ENCODE measurements at regions not wholly inside any gene's neighbourhood (a gene's known extent, or its start where the extent isn't known, plus 50 kb on each side); places are given as distances from the start of the nearest gene placed in this dataset.

- no peak for DNase-seq (ENCODE audit: low spot score)
- in situ Hi-C loops (cut with MboI; ENCODE audit: low pct_unique_long_range_greater_than_20kb, low sequenced_read_pairs, unreplicated experiment), result no loop called here
- TF ChIP-seq CTCF (IDR thresholded peaks at IDR 0.05; ENCODE audit: extremely low read depth, insufficient read depth, missing control alignments), result no peak
These were observed 268.2 kb downstream of the SH3GL2 start for GRCh38 chr9:17846948-17847655.

GRCh38 chr9:17847908-17848307 lies 269.0 kb downstream of the SH3GL2 start:
- no peak for DNase-seq (ENCODE audit: low spot score)
- in situ Hi-C loops (cut with MboI; ENCODE audit: low pct_unique_long_range_greater_than_20kb, low sequenced_read_pairs, unreplicated experiment), result no loop called here
- TF ChIP-seq CTCF (IDR thresholded peaks at IDR 0.05; ENCODE audit: extremely low read depth, insufficient read depth, missing control alignments), result no peak

- no peak for TF ChIP-seq CTCF (IDR thresholded peaks at IDR 0.05; ENCODE audit: extremely low read depth, insufficient read depth, missing control alignments)
- in situ Hi-C loops (cut with MboI; ENCODE audit: low pct_unique_long_range_greater_than_20kb, low sequenced_read_pairs, unreplicated experiment), result no loop called here
- no peak for DNase-seq (ENCODE audit: low spot score)
These were observed 273.2 kb downstream of the SH3GL2 start for GRCh38 chr9:17852108-17852507.

- in situ Hi-C loops (cut with MboI; ENCODE audit: low pct_unique_long_range_greater_than_20kb, low sequenced_read_pairs, unreplicated experiment), result no loop called here
- TF ChIP-seq CTCF (IDR thresholded peaks at IDR 0.05; ENCODE audit: extremely low read depth, insufficient read depth, missing control alignments), result no peak
- DNase-seq (ENCODE audit: low spot score), result no peak
These were observed 275.6 kb downstream of the SH3GL2 start for GRCh38 chr9:17854487-17854886.

GRCh38 chr9:17856995-17857394 lies 278.1 kb downstream of the SH3GL2 start:
- DNase-seq (ENCODE audit: low spot score), result no peak
- no peak for TF ChIP-seq CTCF (IDR thresholded peaks at IDR 0.05; ENCODE audit: extremely low read depth, insufficient read depth, missing control alignments)
- in situ Hi-C loops (cut with MboI; ENCODE audit: low pct_unique_long_range_greater_than_20kb, low sequenced_read_pairs, unreplicated experiment), result no loop called here

GRCh38 chr9:17859228-17859627 lies 280.4 kb downstream of the SH3GL2 start:
- TF ChIP-seq CTCF (IDR thresholded peaks at IDR 0.05; ENCODE audit: extremely low read depth, insufficient read depth, missing control alignments), result no peak
- in situ Hi-C loops (cut with MboI; ENCODE audit: low pct_unique_long_range_greater_than_20kb, low sequenced_read_pairs, unreplicated experiment), result no loop called here
- no peak for DNase-seq (ENCODE audit: low spot score)

Measured in GM13977 (cell line).